ENCODE measurements at regions not wholly inside any gene's neighbourhood (a gene's known extent, or its start where the extent isn't known, plus 50 kb on each side); places are given as distances from the start of the nearest gene placed in this dataset.

DNA sequence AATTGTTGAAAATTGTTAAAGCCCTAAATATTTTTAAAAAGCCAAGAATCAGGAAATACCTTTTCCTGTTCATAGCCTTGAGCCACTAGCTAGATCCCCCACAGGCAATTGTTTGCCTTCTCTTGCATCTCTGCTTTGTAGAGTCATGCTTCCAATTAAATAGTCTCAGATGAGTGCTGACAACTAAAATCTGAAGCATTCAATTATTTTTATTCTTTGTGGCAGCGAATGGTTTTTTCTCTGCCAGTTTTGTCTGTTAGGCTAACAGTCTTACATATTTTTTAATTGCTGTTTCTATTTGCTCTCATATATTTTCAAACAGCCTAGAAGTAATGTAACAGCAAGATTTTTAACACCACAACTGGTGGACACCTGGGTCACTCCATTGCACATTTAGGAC lies 277.1 kb upstream of the GBE1 start:
- TF ChIP-seq, protein P1, sequence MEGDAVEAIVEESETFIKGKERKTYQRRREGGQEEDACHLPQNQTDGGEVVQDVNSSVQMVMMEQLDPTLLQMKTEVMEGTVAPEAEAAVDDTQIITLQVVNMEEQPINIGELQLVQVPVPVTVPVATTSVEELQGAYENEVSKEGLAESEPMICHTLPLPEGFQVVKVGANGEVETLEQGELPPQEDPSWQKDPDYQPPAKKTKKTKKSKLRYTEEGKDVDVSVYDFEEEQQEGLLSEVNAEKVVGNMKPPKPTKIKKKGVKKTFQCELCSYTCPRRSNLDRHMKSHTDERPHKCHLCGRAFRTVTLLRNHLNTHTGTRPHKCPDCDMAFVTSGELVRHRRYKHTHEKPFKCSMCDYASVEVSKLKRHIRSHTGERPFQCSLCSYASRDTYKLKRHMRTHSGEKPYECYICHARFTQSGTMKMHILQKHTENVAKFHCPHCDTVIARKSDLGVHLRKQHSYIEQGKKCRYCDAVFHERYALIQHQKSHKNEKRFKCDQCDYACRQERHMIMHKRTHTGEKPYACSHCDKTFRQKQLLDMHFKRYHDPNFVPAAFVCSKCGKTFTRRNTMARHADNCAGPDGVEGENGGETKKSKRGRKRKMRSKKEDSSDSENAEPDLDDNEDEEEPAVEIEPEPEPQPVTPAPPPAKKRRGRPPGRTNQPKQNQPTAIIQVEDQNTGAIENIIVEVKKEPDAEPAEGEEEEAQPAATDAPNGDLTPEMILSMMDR (IDR thresholded peaks at IDR 0.05; ENCODE audit: insufficient read depth, low read length) = no peak
- TF ChIP-seq, protein P2, sequence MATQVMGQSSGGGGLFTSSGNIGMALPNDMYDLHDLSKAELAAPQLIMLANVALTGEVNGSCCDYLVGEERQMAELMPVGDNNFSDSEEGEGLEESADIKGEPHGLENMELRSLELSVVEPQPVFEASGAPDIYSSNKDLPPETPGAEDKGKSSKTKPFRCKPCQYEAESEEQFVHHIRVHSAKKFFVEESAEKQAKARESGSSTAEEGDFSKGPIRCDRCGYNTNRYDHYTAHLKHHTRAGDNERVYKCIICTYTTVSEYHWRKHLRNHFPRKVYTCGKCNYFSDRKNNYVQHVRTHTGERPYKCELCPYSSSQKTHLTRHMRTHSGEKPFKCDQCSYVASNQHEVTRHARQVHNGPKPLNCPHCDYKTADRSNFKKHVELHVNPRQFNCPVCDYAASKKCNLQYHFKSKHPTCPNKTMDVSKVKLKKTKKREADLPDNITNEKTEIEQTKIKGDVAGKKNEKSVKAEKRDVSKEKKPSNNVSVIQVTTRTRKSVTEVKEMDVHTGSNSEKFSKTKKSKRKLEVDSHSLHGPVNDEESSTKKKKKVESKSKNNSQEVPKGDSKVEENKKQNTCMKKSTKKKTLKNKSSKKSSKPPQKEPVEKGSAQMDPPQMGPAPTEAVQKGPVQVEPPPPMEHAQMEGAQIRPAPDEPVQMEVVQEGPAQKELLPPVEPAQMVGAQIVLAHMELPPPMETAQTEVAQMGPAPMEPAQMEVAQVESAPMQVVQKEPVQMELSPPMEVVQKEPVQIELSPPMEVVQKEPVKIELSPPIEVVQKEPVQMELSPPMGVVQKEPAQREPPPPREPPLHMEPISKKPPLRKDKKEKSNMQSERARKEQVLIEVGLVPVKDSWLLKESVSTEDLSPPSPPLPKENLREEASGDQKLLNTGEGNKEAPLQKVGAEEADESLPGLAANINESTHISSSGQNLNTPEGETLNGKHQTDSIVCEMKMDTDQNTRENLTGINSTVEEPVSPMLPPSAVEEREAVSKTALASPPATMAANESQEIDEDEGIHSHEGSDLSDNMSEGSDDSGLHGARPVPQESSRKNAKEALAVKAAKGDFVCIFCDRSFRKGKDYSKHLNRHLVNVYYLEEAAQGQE (IDR thresholded peaks at IDR 0.05; ENCODE audit: insufficient replicate concordance, low read depth) = no peak
- no peak for TF ChIP-seq POLR2AphosphoS5 (IDR thresholded peaks at IDR 0.05; ENCODE audit: low read depth)
- no peak for TF ChIP-seq SPI1 (IDR thresholded peaks at IDR 0.05; ENCODE audit: borderline replicate concordance, low read depth)

Data from HL-60 (cell line).